GM10248 (cell line): ENCODE measurements at regions not wholly inside any gene's neighbourhood (a gene's known extent, or its start where the extent isn't known, plus 50 kb on each side); places are given as distances from the start of the nearest gene placed in this dataset.
"Not testable (repeated sequence)": the region's sequence is repeated elsewhere in the genome, so short reads cannot be mapped to it uniquely, and the experiment has no call there.

ENCODE experiments used
- CTCF ChIA-PET: fragments of 300-600 bp; sonication (Branson Sonifier 250); formaldehyde crosslinking; extraction: SDS; loops from one replicate; lab custom pipeline; 2021; ENCODE audit warnings: antibody characterized with exemption; lab: Yijun Ruan, JAX
- POLR2A ChIA-PET: fragments of 350-650 bp; sonication (Branson Sonifier 250); formaldehyde crosslinking; extraction: SDS; loops from one replicate; lab custom pipeline; 2020; ENCODE audit warnings: antibody characterized with exemption; lab: Yijun Ruan, JAX
- DNase-seq: peaks from one replicate; pipeline ENCODE4 v3.0.0; 2012; ENCODE audit errors: extremely low spot score
- TF ChIP-seq, protein P1 (sequence below): IDR thresholded peaks from 2 replicates; pipeline ENCODE4 v1.5.1; 2012; ENCODE audit warnings: mild to moderate bottlenecking, low read depth; ENCODE audit errors: extremely low read depth, missing control alignments, control extremely low read depth

DNA sequence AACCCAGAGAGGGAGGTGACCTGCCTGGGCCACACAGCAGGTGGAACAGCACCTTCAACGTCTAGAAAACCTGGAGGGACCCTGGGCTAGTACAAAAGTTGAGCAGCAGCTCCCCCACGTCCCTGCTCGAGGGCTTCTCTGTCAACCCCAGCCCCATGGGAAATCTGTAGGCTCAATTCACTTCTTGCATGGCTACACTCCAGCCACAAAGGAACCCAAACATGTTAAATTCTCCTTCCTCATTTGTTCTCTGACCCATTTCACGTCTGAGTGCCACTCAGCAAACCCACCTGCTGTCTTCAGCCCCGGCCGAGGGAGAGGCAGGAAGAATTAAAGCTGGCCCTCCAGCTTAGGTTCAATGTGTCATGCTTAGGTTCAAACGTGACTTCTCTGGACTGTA lies 418.5 kb downstream of the MIAT start:
- DNase-seq, result no peak
- TF ChIP-seq, protein P1, sequence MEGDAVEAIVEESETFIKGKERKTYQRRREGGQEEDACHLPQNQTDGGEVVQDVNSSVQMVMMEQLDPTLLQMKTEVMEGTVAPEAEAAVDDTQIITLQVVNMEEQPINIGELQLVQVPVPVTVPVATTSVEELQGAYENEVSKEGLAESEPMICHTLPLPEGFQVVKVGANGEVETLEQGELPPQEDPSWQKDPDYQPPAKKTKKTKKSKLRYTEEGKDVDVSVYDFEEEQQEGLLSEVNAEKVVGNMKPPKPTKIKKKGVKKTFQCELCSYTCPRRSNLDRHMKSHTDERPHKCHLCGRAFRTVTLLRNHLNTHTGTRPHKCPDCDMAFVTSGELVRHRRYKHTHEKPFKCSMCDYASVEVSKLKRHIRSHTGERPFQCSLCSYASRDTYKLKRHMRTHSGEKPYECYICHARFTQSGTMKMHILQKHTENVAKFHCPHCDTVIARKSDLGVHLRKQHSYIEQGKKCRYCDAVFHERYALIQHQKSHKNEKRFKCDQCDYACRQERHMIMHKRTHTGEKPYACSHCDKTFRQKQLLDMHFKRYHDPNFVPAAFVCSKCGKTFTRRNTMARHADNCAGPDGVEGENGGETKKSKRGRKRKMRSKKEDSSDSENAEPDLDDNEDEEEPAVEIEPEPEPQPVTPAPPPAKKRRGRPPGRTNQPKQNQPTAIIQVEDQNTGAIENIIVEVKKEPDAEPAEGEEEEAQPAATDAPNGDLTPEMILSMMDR, result no peak
- POLR2A ChIA-PET, result no interaction called here
- CTCF ChIA-PET, result no interaction called here

DNA sequence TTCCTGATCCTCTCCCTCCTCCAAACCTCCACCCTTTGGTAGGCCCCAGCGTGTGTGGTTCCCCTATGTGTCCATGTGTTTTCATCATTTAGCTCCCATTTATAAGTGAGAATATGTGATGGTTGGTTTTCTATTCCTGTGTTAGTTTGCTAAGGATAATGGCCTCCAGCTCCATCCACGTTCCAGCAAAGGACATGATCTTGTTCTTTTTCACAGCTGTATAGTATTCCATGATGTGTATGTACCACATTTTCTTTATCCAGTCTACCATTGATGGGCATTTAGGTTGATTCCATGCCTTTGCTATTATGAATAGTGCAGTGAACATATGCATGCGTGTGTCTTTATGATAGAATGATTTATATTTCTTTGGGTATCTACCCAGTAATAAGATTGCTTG lies 420.7 kb downstream of the MIAT start:
- POLR2A ChIA-PET, CTCF ChIA-PET, DNase-seq: not testable (repeated sequence)

DNA sequence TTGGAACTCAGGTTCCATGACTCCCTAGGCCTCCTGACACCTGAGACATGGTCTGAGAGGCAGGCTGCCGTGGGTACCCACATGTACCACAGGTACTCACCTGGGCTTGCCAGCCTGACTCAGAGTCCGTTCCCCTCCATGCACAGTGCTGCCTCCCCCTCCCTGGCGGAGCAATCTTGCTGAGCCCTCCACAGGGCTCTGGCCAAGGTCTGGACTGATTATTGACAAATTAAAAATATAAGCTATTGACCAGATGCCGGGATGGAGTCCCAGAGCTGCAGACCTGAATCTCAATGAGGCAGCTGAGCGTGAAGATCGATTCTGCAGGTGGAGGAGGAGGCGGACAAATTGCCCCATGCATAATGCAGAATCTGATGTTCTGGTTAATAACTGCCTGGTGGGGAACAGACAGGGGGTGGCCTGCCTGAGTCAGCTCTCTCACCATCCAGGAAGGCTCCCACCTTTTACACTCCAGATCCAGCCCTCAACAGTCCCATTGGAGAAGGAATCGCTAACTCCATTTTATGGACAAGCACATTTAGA lies 422.7 kb downstream of the MIAT start:
- CTCF ChIA-PET, result no interaction called here
- POLR2A ChIA-PET, result no interaction called here

DNA sequence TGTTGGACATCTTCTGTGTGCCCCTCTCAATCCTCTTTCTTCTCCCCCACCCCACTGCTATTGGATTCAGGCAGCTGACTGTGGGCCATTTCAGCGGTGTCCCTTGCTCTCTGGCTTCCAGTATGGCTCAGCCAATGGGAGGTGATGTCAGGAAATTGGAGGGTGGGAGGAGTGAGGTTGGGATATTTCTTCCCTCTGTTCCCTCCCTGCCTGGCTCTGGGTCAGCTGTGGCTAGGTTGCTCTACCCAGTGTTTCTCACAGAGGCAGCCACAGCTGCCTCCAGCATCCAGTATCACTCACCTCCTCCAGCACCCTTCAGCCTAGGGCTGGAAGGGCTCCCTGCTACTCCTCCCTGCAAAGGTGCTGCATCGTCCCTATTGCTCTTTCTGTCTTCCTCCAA lies 423.5 kb downstream of the MIAT start:
- POLR2A ChIA-PET, result no interaction called here

More for the DNA sequence above, 422.7 kb downstream of the MIAT start:
- no peak for DNase-seq
- TF ChIP-seq, protein P1, result no peak

DNA sequence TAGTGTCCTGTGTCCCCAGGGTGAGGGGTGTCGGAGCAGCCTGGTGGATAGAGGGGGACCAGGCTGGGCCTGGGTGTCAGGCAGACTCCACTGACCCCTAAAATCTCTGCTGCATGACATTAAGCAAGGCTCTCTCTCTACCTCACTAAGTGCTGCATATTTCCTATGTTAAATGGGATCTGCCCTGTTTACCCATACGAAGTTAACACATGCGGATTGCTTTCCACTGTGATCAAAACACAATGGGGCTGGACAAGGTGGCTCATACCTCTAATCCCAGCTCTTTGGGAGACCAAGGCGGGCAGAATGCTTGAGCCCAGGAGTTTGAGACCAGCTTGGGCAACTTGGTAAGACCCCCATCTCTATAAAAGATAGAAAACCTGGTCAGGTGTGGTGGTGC lies 426.2 kb downstream of the MIAT start:
- TF ChIP-seq, protein P1, result no peak
- CTCF ChIA-PET, result no interaction called here

More for the DNA sequence above, 423.5 kb downstream of the MIAT start:
- CTCF ChIA-PET, result no interaction called here
- TF ChIP-seq, protein P1, result no peak
- no peak for DNase-seq

DNA sequence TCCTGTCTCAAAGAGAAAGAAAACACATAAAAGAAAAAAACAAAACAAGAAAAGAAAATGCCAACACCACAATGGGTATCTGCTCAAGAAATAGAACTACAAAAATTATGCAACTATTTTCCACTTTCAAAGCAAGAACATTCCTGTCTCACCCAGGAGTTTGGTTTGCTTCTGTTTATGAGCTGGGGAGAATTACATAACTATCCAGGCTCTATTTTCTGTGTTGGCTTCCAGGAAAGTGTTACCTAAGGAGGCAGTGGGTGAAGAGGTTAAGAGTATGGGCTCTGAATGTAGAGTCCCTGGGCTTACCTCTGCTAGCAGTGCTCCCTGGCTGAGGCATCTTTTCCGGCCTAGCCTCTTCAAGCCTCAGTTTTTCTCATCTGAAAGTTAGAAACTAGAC lies 426.7 kb downstream of the MIAT start:
- ChIA-PET POLR2A (interaction anchor here (0.6 kb wide), 1 partner anchor 534 kb away, joined by 7 read pairs; no protein-coding TSS in a partner anchor), CTCF (no interaction called here)
- TF ChIP-seq, protein P1, result no peak
- no peak for DNase-seq

More for the DNA sequence above, 426.2 kb downstream of the MIAT start:
- DNase-seq, result no peak
- POLR2A ChIA-PET, result no interaction called here

DNA sequence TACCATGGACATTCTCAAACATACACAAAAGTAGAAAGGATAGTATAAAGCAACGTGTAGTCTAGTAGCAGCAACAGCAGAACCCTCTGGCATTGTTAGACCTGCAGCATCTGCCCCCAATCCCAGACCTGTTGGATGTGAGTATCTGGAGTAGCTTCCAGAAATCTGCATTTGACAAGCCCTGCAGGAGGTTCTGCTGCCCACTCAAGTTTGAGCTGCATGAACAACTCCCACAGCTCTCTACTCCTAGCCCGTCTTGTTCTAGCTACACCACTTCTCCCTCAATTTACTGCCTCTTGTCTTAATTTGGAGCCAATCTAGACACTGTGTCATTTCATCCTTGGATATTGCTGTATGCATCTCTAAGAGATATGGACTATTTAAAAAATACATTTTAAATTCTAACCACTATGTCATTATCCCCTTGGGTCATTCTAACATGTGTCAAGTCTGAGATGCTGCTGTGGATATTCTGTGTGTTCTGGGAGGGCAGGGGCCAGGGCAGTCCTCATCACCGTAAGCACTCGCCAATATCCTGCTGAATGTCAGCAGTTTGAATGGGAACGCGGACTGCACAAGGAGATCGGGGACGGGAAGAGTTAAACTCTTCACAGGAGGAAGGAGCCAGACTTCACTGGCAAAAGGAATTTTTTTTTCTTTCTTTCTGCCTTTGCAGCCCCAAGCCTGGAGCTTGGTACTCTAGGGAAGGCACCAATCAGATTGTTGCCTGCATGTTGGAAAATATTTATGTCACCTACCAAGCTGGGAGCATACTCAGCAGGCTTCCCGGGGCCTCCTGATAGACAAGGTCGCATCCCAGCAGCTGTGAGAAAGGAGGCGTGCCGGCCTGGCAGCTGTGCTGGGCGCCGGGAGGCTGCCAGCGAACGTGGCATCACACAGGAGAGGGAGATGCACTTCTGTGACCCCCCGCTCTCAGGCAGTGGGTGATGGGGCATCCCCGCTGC lies 429.0 kb downstream of the MIAT start:
- CTCF ChIA-PET, result interaction anchor here (0.9 kb wide), 1 partner anchor 18 kb away, joined by 3 read pairs; no protein-coding TSS in a partner anchor
- POLR2A ChIA-PET, result no interaction called here
- TF ChIP-seq, protein P1, result no peak
- DNase-seq, result no peak
